CD14-positive monocyte (primary cell): ENCODE measurements at regions not wholly inside any gene's neighbourhood (a gene's known extent, or its start where the extent isn't known, plus 50 kb on each side); places are given as distances from the start of the nearest gene placed in this dataset.

Source experiments
- DNase-seq, 3 donors: peaks; one replicate each; pipeline ENCODE4 v3.0.0-alpha.2; 2011 to 2022
- H2AFZ ChIP-seq: 2 replicates; pipeline ENCODE4 v1.6.0; 2012; ENCODE audit warnings: mild to moderate bottlenecking, low read depth, low read length, inconsistent platforms; ENCODE audit not compliant: insufficient read depth, poor library complexity, severe bottlenecking
- H3K27ac ChIP-seq, 2 donors: 1 replicate in 1 of 2; 2 replicates in 1 of 2; pipeline ENCODE4 v1.5.1; 2012 to 2013; ENCODE audit warnings: low read length in 2 of 2, control low read depth in 1 of 2, inconsistent platforms in 1 of 2, low read depth in 1 of 2, mild to moderate bottlenecking in 1 of 2
- H3K27me3 ChIP-seq, 2 donors: one replicate each; pipeline versions ENCODE4 v1.6.0 to v1.6.1; 2011 to 2013; ENCODE audit warnings: low read length in 2 of 2; ENCODE audit not compliant: control insufficient read depth in 2 of 2, insufficient read depth in 2 of 2
- H3K36me3 ChIP-seq, 2 donors: replicated peaks in 1 of 2; 1 replicate in 1 of 2; 2 replicates in 1 of 2; pipeline versions ENCODE4 v1.5.1 to v1.6.1; 2012 to 2013; ENCODE audit warnings: low read length in 2 of 2, control low read depth in 1 of 2, inconsistent platforms in 1 of 2, mild to moderate bottlenecking in 1 of 2; ENCODE audit not compliant: insufficient read depth in 2 of 2, control insufficient read depth in 1 of 2
- H3K4me1 ChIP-seq, 2 donors: 1 replicate in 1 of 2; 2 replicates in 1 of 2; pipeline versions ENCODE4 v1.5.1 to v1.6.1; 2012 to 2013; ENCODE audit warnings: low read length in 2 of 2, control low read depth in 1 of 2, inconsistent platforms in 1 of 2, mild to moderate bottlenecking in 1 of 2, moderate library complexity in 1 of 2; ENCODE audit not compliant: insufficient read depth in 2 of 2, control insufficient read depth in 1 of 2
- H3K4me2 ChIP-seq: replicated peaks from 2 replicates; pipeline ENCODE3; 2012; ENCODE audit warnings: low read length, moderate library complexity, mild to moderate bottlenecking; ENCODE audit not compliant: poor library complexity, severe bottlenecking; ENCODE audit errors: extremely low read depth
- H3K4me3 ChIP-seq, 3 experiments: fragments of 200-600 bp in 1 of 3; sonication (generic) in 1 of 3; replicated peaks in 1 of 3; 1 replicate in 2 of 3; 2 replicates in 1 of 3; pipeline ENCODE4 v1.5.1; 2011 to 2013; ENCODE audit warnings: low read length in 3 of 3, mild to moderate bottlenecking in 3 of 3, control low read depth in 2 of 3, low read depth in 2 of 3, inconsistent platforms in 1 of 3, moderate library complexity in 1 of 3
- H3K79me2 ChIP-seq: 2 replicates; pipeline ENCODE4 v1.6.0; 2012; ENCODE audit warnings: mild to moderate bottlenecking, control low read depth, inconsistent platforms, low read length, moderate library complexity; ENCODE audit not compliant: insufficient read depth
- H3K9ac ChIP-seq: 2 replicates; pipeline ENCODE4 v1.6.0; 2017; ENCODE audit warnings: low read length, mild to moderate bottlenecking; ENCODE audit not compliant: insufficient read depth, poor library complexity, severe bottlenecking
- H3K9me3 ChIP-seq, 2 donors: replicated peaks in 1 of 2; 1 replicate in 1 of 2; 2 replicates in 1 of 2; pipeline versions ENCODE4 v1.5.1 to v1.6.1; 2012 to 2013; ENCODE audit warnings: low read length in 2 of 2, control low read depth in 1 of 2; ENCODE audit not compliant: control insufficient read depth in 1 of 2, insufficient read depth in 1 of 2
- H4K20me1 ChIP-seq: 2 replicates; pipeline ENCODE4 v1.6.0; 2012; ENCODE audit warnings: mild to moderate bottlenecking, low read length, control low read depth, moderate library complexity; ENCODE audit not compliant: insufficient read depth
- H3K27ac Mint-ChIP-seq, 7 donors: one replicate each; pipeline ENCODE4 v1.8.0; 2020; ENCODE audit warnings: mild to moderate bottlenecking in 7 of 7, mixed read lengths in 7 of 7, moderate library complexity in 6 of 7, inconsistent platforms in 2 of 7
- H3K27me3 Mint-ChIP-seq, 3 donors: one replicate each; pipeline ENCODE4 v1.8.0; 2021 to 2022; ENCODE audit warnings: low read depth in 3 of 3, mild to moderate bottlenecking in 3 of 3, mixed read lengths in 3 of 3, moderate library complexity in 3 of 3, inconsistent platforms in 1 of 3
- H3K36me3 Mint-ChIP-seq, 2 donors: one replicate each; pipeline ENCODE4 v1.8.0; 2020; ENCODE audit warnings: mixed read lengths in 2 of 2, inconsistent platforms in 1 of 2, mild to moderate bottlenecking in 1 of 2
- H3K4me1 Mint-ChIP-seq: one replicate; pipeline ENCODE4 v1.8.0; 2020; ENCODE audit warnings: mild to moderate bottlenecking, mixed read lengths
- H3K4me3 Mint-ChIP-seq, 2 donors: one replicate each; pipeline ENCODE4 v1.8.0; 2020; ENCODE audit warnings: mild to moderate bottlenecking in 2 of 2, mixed read lengths in 2 of 2, moderate library complexity in 1 of 2
- H3K9me3 Mint-ChIP-seq, 7 donors: one replicate each; pipeline ENCODE4 v1.8.0; 2020 to 2022; ENCODE audit warnings: mixed read lengths in 7 of 7, mild to moderate bottlenecking in 6 of 7, moderate library complexity in 6 of 7, inconsistent platforms in 2 of 7
- CTCF ChIP-seq: fragments of 200-600 bp; IDR thresholded peaks from one replicate; pipeline ENCODE4 v1.8.0; 2022; ENCODE audit warnings: antibody characterized with exemption, mild to moderate bottlenecking
- WGBS: methylation state at CpG from one replicate; pipeline ENCODE4 v1.1.5; 2013; ENCODE audit warnings: missing lambda C conversion rate; ENCODE audit not compliant: insufficient coverage; 5-methylcytosine and 5-hydroxymethylcytosine counted together
- intact Hi-C, 2 donors: fragments of 100-400 bp; cut with micrococcal nuclease; formaldehyde crosslinking; loops; one replicate each; pipeline versions ENCODE4 v1.15.0 to v1.15.1; 2023

- H3K9me3 Mint-ChIP-seq = peaks cover 0 to 7% (median 2%) of the 10 kb centered on the region in 7 donors
- WGBS = 88% methylated on average over 13 of the region's 16 CpGs
- H3K4me2 ChIP-seq = no peak overlapping the region
- H4K20me1 ChIP-seq = no peaks in the 10 kb centered on the region
- H3K36me3 Mint-ChIP-seq = no peaks in the 10 kb centered on the region
- no peak for TF ChIP-seq CTCF
- H3K4me3 Mint-ChIP-seq = no peak overlapping the region
- no peak for DNase-seq
- H3K27ac ChIP-seq = no peak overlapping the region
- H3K4me1 Mint-ChIP-seq = no peaks in the 10 kb centered on the region
- H3K27me3 ChIP-seq = no peaks in the 10 kb centered on the region
- intact Hi-C loops = no loop called here
- H3K27me3 Mint-ChIP-seq = no peaks in the 10 kb centered on the region
- peaks cover 0 to 7% of the 10 kb centered on the region in 2 donors for H3K9me3 ChIP-seq
- no peak overlapping the region for H3K4me3 ChIP-seq
- no peak overlapping the region for H3K9ac ChIP-seq
- H3K4me1 ChIP-seq = no peaks in the 10 kb centered on the region
- no peaks in the 10 kb centered on the region for H3K79me2 ChIP-seq
- no peaks in the 10 kb centered on the region for H3K36me3 ChIP-seq
- H3K27ac Mint-ChIP-seq = no peak overlapping the region
- H2AFZ ChIP-seq = no peak overlapping the region
These were observed 926.2 kb upstream of the SOX11 start for GRCh38 chr2:4765787-4766530.

- Histone ChIP-seq H3K4me2 (no peak overlapping the region), H3K4me3 (no peak overlapping the region), H3K4me1 (no peaks in the 10 kb centered on the region), H3K36me3 (no peaks in the 10 kb centered on the region), H3K79me2 (no peaks in the 10 kb centered on the region), H3K9ac (no peak overlapping the region), H4K20me1 (no peaks in the 10 kb centered on the region), H3K9me3 (peaks cover 0 to 13% of the 10 kb centered on the region in 2 donors), H3K27me3 (no peaks in the 10 kb centered on the region), H2AFZ (no peak overlapping the region), H3K27ac (no peak overlapping the region)
- TF ChIP-seq CTCF = no peak
- no peaks in the 10 kb centered on the region for H3K27me3 Mint-ChIP-seq
- 87% methylated on average over 2 of the region's 2 CpGs for whole genome bisulfite sequencing
- no peak overlapping the region for H3K4me3 Mint-ChIP-seq
- intact Hi-C loops = no loop called here
- no peak overlapping the region for H3K27ac Mint-ChIP-seq
- peaks cover 3 to 19% (median 12%) of the 10 kb centered on the region in 7 donors for H3K9me3 Mint-ChIP-seq
- no peaks in the 10 kb centered on the region for H3K4me1 Mint-ChIP-seq
- DNase-seq = no peak
- H3K36me3 Mint-ChIP-seq = no peaks in the 10 kb centered on the region
These were observed 916.5 kb upstream of the SOX11 start for GRCh38 chr2:4775668-4776067.
